CD4-positive, alpha-beta memory T cell (primary cell): ENCODE measurements at regions not wholly inside any gene's neighbourhood (a gene's known extent, or its start where the extent isn't known, plus 50 kb on each side); places are given as distances from the start of the nearest gene placed in this dataset.

ENCODE experiments used
- CTCF ChIA-PET: fragments of 350-600 bp; sonication (Branson Sonifier 250); formaldehyde crosslinking; loops from one replicate; lab custom pipeline; 2021; ENCODE audit warnings: inconsistent platforms; ENCODE audit not compliant: partially characterized antibody; lab: Charles Lee
- POLR2A ChIA-PET: fragments of 350-600 bp; sonication (Branson Sonifier 250); formaldehyde crosslinking; loops from one replicate; lab custom pipeline; 2021; ENCODE audit not compliant: partially characterized antibody; lab: Charles Lee
- DNase-seq, 5 donors: peaks; one replicate each; pipeline versions ENCODE4 v3.0.0 to v3.0.0-alpha.2; 2020 to 2022; ENCODE audit warnings: mixed read lengths in 1 of 5
- H3K27ac ChIP-seq: one replicate; pipeline ENCODE4 v1.7.0; 2013; ENCODE audit warnings: low read depth, low read length
- H3K27me3 ChIP-seq: 2 replicates; pipeline ENCODE4 v1.7.0; 2013; ENCODE audit warnings: mild to moderate bottlenecking, low read length, moderate library complexity; ENCODE audit not compliant: insufficient read depth
- H3K36me3 ChIP-seq: 2 replicates; pipeline ENCODE4 v1.7.0; 2013; ENCODE audit warnings: mild to moderate bottlenecking, low read length, moderate library complexity; ENCODE audit not compliant: insufficient read depth
- H3K4me1 ChIP-seq: 2 replicates; pipeline ENCODE4 v1.7.0; 2013; ENCODE audit warnings: mild to moderate bottlenecking, low read length, moderate library complexity; ENCODE audit not compliant: insufficient read depth
- H3K4me3 ChIP-seq, 2 donors: one replicate each; pipeline ENCODE4 v1.7.0; 2013; ENCODE audit warnings: low read length in 2 of 2, mild to moderate bottlenecking in 1 of 2
- H3K9me3 ChIP-seq, 2 donors: one replicate each; pipeline ENCODE4 v1.7.0; 2013; ENCODE audit warnings: low read length in 2 of 2, control low read depth in 1 of 2; ENCODE audit not compliant: control insufficient read depth in 1 of 2
- H3K27ac Mint-ChIP-seq, 7 donors: one replicate each; pipeline ENCODE4 v1.8.0; 2020 to 2021; ENCODE audit warnings: mixed read lengths in 7 of 7, mild to moderate bottlenecking in 6 of 7, inconsistent platforms in 3 of 7, moderate library complexity in 3 of 7
- H3K27me3 Mint-ChIP-seq, 2 donors: one replicate each; pipeline ENCODE4 v1.8.0; 2020 to 2021; ENCODE audit warnings: mixed read lengths in 2 of 2
- H3K36me3 Mint-ChIP-seq, 2 donors: one replicate each; pipeline ENCODE4 v1.8.0; 2020 to 2021; ENCODE audit warnings: mixed read lengths in 2 of 2, inconsistent platforms in 1 of 2, mild to moderate bottlenecking in 1 of 2
- H3K4me1 Mint-ChIP-seq, 4 donors: one replicate each; pipeline ENCODE4 v1.8.0; 2020 to 2021; ENCODE audit warnings: mixed read lengths in 4 of 4, mild to moderate bottlenecking in 1 of 4
- H3K4me3 Mint-ChIP-seq, 8 donors: one replicate each; pipeline ENCODE4 v1.8.0; 2020 to 2021; ENCODE audit warnings: mixed read lengths in 8 of 8, mild to moderate bottlenecking in 7 of 8, moderate library complexity in 6 of 8, inconsistent platforms in 3 of 8
- H3K9me3 Mint-ChIP-seq, 8 donors: one replicate each; pipeline ENCODE4 v1.8.0; 2020 to 2021; ENCODE audit warnings: mixed read lengths in 8 of 8, mild to moderate bottlenecking in 5 of 8, inconsistent platforms in 3 of 8, moderate library complexity in 1 of 8
- intact Hi-C: fragments of 100-400 bp; cut with micrococcal nuclease; formaldehyde crosslinking; loops from one replicate; pipeline ENCODE4 v1.15.1; 2023

- POLR2A ChIA-PET, result no interaction called here
- H3K27me3 ChIP-seq, result no peaks in the 10 kb centered on the region
- intact Hi-C loops, result no loop called here
These were observed 617.3 kb upstream of the LRATD1 start for GRCh38 chr2:14015113-14015630.

DNA sequence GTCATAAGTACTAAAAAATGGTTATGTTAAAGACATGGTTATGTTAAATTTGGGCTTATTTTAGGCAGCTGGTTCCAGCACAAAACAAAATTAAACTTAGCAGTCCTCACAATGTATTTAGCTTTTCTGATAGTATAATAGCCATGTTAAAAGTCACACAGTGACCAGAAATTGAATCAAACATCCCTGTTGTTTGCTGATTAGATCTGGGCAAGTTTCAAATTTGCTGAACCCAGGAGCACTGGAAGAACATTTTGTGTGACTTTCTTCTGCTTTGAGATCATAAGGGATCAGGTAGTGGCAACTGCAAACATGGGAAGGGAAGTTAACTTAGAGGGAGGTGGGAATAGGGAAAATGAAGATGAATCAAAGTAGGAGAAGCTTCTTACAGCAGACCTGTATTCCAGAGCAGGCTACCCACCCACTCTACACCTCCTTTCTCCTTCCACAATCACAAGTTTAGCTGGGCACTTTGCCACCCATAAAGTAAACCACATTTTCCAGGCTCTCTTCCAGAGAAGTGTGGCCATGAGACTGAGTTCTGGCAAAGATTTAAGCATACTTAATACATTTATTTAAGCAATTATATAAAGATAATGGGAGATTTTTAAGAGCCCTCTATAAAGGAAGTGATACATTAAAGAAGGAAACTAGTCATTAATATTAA lies 616.1 kb upstream of the LRATD1 start:
- Mint-ChIP-seq H3K27ac (no peak overlapping the region), H3K36me3 (no peaks in the 10 kb centered on the region), H3K27me3 (no peaks in the 10 kb centered on the region), H3K4me1 (no peaks in the 10 kb centered on the region), H3K9me3 (peaks cover 0 to 11% (median 6%) of the 10 kb centered on the region in 8 donors), H3K4me3 (no peak overlapping the region)
- H3K27me3 ChIP-seq, result no peaks in the 10 kb centered on the region
- no peak overlapping the region for H3K27ac ChIP-seq
- ChIA-PET CTCF (no interaction called here), POLR2A (no interaction called here)
- H3K4me3 ChIP-seq, result no peak overlapping the region
- no peak for DNase-seq
- no peaks in the 10 kb centered on the region for H3K9me3 ChIP-seq
- H3K4me1 ChIP-seq, result no peaks in the 10 kb centered on the region
- intact Hi-C loops, result no loop called here
- H3K36me3 ChIP-seq, result no peaks in the 10 kb centered on the region

More at GRCh38 chr2:14015113-14015630, 617.3 kb upstream of the LRATD1 start:
- Mint-ChIP-seq H3K36me3 (no peaks in the 10 kb centered on the region), H3K4me1 (no peaks in the 10 kb centered on the region), H3K4me3 (no peak overlapping the region), H3K27ac (no peak overlapping the region), H3K9me3 (peaks cover 2 to 22% (median 10%) of the 10 kb centered on the region in 8 donors), H3K27me3 (no peaks in the 10 kb centered on the region)
- DNase-seq, result no peak
- Histone ChIP-seq H3K9me3 (no peaks in the 10 kb centered on the region), H3K4me1 (no peaks in the 10 kb centered on the region), H3K4me3 (no peak overlapping the region), H3K27ac (no peak overlapping the region), H3K36me3 (no peaks in the 10 kb centered on the region)
- CTCF ChIA-PET, result no interaction called here

GRCh38 chr2:14018620-14019019 lies 613.9 kb upstream of the LRATD1 start:
- Mint-ChIP-seq H3K4me3 (no peak overlapping the region), H3K9me3 (peaks cover 0 to 6% (median 2%) of the 10 kb centered on the region in 8 donors), H3K27ac (no peak overlapping the region), H3K4me1 (no peaks in the 10 kb centered on the region), H3K36me3 (no peaks in the 10 kb centered on the region), H3K27me3 (no peaks in the 10 kb centered on the region)
- ChIA-PET CTCF (no interaction called here), POLR2A (no interaction called here)
- no peaks in the 10 kb centered on the region for H3K4me1 ChIP-seq
- no peaks in the 10 kb centered on the region for H3K27me3 ChIP-seq
- no peak overlapping the region for H3K4me3 ChIP-seq
- intact Hi-C loops, result no loop called here
- no peaks in the 10 kb centered on the region for H3K36me3 ChIP-seq
- no peak overlapping the region for H3K27ac ChIP-seq
- H3K9me3 ChIP-seq, result no peaks in the 10 kb centered on the region
- no peak for DNase-seq

GRCh38 chr2:14023558-14023957 lies 609.0 kb upstream of the LRATD1 start:
- H3K4me1 ChIP-seq, result no peaks in the 10 kb centered on the region
- H3K9me3 ChIP-seq, result no peaks in the 10 kb centered on the region
- DNase-seq, result no peak
- H3K27ac ChIP-seq, result no peak overlapping the region
- H3K4me3 ChIP-seq, result no peak overlapping the region
- ChIA-PET CTCF (no interaction called here), POLR2A (no interaction called here)
- Mint-ChIP-seq H3K27ac (no peak overlapping the region), H3K36me3 (no peaks in the 10 kb centered on the region), H3K4me1 (no peaks in the 10 kb centered on the region), H3K27me3 (no peaks in the 10 kb centered on the region), H3K4me3 (no peak overlapping the region), H3K9me3 (peaks cover 0 to 4% (median 0%) of the 10 kb centered on the region in 8 donors)
- intact Hi-C loops, result no loop called here
- H3K36me3 ChIP-seq, result no peaks in the 10 kb centered on the region
- H3K27me3 ChIP-seq, result no peaks in the 10 kb centered on the region

DNA sequence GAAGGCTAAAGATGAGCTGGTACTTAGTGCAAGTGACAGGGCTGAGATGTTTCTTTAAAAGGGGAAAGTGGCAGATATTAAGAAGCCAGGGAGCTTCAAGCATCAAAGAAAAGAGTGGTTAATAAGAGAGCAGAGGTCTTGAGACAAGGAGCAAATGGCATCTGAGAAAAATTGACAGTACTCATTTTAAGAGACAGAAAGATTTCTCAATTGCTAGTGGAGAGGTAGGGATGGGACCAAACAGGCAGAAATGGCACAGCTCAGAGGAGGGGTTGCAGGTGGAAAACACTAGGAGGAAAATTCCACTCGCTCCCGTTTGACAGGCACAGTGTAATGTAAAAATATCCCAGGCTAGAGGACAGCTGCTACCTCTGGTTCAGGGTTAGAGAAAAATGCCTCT lies 593.4 kb upstream of the LRATD1 start:
- Mint-ChIP-seq H3K36me3 (no peaks in the 10 kb centered on the region), H3K27ac (no peak overlapping the region), H3K4me3 (no peak overlapping the region), H3K27me3 (no peaks in the 10 kb centered on the region), H3K4me1 (no peaks in the 10 kb centered on the region), H3K9me3 (peaks cover 0 to 11% (median 3%) of the 10 kb centered on the region in 8 donors)
- no peak overlapping the region for H3K27ac ChIP-seq
- H3K9me3 ChIP-seq, result no peaks in the 10 kb centered on the region
- ChIA-PET POLR2A (no interaction called here), CTCF (no interaction called here)
- no peaks in the 10 kb centered on the region for H3K36me3 ChIP-seq
- DNase-seq, result no peak
- intact Hi-C loops, result no loop called here
- H3K4me1 ChIP-seq, result no peaks in the 10 kb centered on the region
- no peak overlapping the region for H3K4me3 ChIP-seq
- no peaks in the 10 kb centered on the region for H3K27me3 ChIP-seq

GRCh38 chr2:14047491-14047890 lies 585.0 kb upstream of the LRATD1 start:
- CTCF ChIA-PET, result no interaction called here

GRCh38 chr2:14051401-14051800 lies 581.1 kb upstream of the LRATD1 start:
- Mint-ChIP-seq H3K27me3 (no peaks in the 10 kb centered on the region), H3K4me1 (no peaks in the 10 kb centered on the region), H3K36me3 (no peaks in the 10 kb centered on the region), H3K27ac (no peak overlapping the region), H3K9me3 (peaks cover 0 to 11% (median 4%) of the 10 kb centered on the region in 8 donors), H3K4me3 (no peak overlapping the region)
- ChIA-PET CTCF (no interaction called here), POLR2A (no interaction called here)
- Histone ChIP-seq H3K36me3 (no peaks in the 10 kb centered on the region), H3K27ac (no peak overlapping the region), H3K4me3 (no peak overlapping the region), H3K27me3 (no peaks in the 10 kb centered on the region), H3K4me1 (no peaks in the 10 kb centered on the region), H3K9me3 (no peaks in the 10 kb centered on the region)
- intact Hi-C loops, result no loop called here
- DNase-seq, result no peak

More at GRCh38 chr2:14047491-14047890, 585.0 kb upstream of the LRATD1 start:
- no peaks in the 10 kb centered on the region for H3K4me1 ChIP-seq
- H3K36me3 ChIP-seq, result no peaks in the 10 kb centered on the region
- H3K9me3 Mint-ChIP-seq, result peaks cover 0 to 11% (median 5%) of the 10 kb centered on the region in 8 donors
- H3K27ac Mint-ChIP-seq, result no peak overlapping the region
- POLR2A ChIA-PET, result no interaction called here
- H3K27me3 ChIP-seq, result no peaks in the 10 kb centered on the region
- no peaks in the 10 kb centered on the region for H3K9me3 ChIP-seq
- no peaks in the 10 kb centered on the region for H3K36me3 Mint-ChIP-seq
- no peaks in the 10 kb centered on the region for H3K4me1 Mint-ChIP-seq
- intact Hi-C loops, result no loop called here
- no peak overlapping the region for H3K4me3 Mint-ChIP-seq
- no peaks in the 10 kb centered on the region for H3K27me3 Mint-ChIP-seq
- no peak overlapping the region for H3K4me3 ChIP-seq
- DNase-seq, result no peak
- H3K27ac ChIP-seq, result no peak overlapping the region
